Adrenal gland (tissue), 5 donors: ENCODE measurements at regions not wholly inside any gene's neighbourhood (a gene's known extent, or its start where the extent isn't known, plus 50 kb on each side); places are given as distances from the start of the nearest gene placed in this dataset.

ENCODE experiments used
- POLR2A ChIP-seq, 2 donors: fragments of 450-650 bp; IDR thresholded peaks; one replicate each; pipeline ENCODE4 v1.6.1; 2017; ENCODE audit warnings: antibody characterized with exemption in 2 of 2, mild to moderate bottlenecking in 2 of 2, moderate library complexity in 1 of 2
- TF ChIP-seq, protein P1 (sequence below), 6 experiments: fragments of 450-650 bp in 4 of 6; fragments of 200-600 bp in 2 of 6; sonication (generic) in 1 of 6; IDR thresholded peaks; 1 replicate in 5 of 6; 2 replicates in 1 of 6; pipeline versions ENCODE4 v1.5.1 to v1.8.0; 2016 to 2021; ENCODE audit warnings: antibody characterized with exemption in 6 of 6, mild to moderate bottlenecking in 2 of 6, moderate library complexity in 1 of 6
- donor health status: DM: no; HTN: no; CAD: no.

DNA sequence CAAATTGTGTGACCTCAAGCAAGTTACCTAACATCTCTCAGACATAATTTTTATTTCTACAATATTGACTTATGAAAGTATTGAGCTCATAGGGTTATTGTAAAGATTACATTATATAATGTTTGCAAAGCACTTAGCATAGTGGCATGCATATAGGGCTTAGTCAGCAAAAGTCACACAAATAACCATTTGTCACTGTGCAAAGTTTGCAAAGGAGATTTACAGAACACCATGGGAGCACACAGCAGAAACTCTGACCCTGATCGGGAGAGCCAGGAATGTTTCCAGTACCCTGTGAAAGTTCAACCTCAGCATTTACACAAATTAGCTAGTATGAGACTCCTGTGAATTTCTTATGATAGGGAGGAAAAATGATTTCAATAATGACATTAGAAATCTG, 804.6 kb upstream of the RAG2 start:
- TF ChIP-seq, protein P1, sequence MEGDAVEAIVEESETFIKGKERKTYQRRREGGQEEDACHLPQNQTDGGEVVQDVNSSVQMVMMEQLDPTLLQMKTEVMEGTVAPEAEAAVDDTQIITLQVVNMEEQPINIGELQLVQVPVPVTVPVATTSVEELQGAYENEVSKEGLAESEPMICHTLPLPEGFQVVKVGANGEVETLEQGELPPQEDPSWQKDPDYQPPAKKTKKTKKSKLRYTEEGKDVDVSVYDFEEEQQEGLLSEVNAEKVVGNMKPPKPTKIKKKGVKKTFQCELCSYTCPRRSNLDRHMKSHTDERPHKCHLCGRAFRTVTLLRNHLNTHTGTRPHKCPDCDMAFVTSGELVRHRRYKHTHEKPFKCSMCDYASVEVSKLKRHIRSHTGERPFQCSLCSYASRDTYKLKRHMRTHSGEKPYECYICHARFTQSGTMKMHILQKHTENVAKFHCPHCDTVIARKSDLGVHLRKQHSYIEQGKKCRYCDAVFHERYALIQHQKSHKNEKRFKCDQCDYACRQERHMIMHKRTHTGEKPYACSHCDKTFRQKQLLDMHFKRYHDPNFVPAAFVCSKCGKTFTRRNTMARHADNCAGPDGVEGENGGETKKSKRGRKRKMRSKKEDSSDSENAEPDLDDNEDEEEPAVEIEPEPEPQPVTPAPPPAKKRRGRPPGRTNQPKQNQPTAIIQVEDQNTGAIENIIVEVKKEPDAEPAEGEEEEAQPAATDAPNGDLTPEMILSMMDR (IDR thresholded peaks at IDR 0.05) = no peak
- no peak for TF ChIP-seq POLR2A (IDR thresholded peaks at IDR 0.05)
